HG03066 (cell line): ENCODE measurements at regions not wholly inside any gene's neighbourhood (a gene's known extent, or its start where the extent isn't known, plus 50 kb on each side); places are given as distances from the start of the nearest gene placed in this dataset.
"Not testable (repeated sequence)": the region's sequence is repeated elsewhere in the genome, so short reads cannot be mapped to it uniquely, and the experiment has no call there.

Experiments used
- ATAC-seq: cut with Tn5 transposase; IDR thresholded peaks from one replicate; pipeline ENCODE4 v1.9.1; 2021; ENCODE audit warnings: low read depth; ENCODE audit not compliant: unreplicated experiment

DNA sequence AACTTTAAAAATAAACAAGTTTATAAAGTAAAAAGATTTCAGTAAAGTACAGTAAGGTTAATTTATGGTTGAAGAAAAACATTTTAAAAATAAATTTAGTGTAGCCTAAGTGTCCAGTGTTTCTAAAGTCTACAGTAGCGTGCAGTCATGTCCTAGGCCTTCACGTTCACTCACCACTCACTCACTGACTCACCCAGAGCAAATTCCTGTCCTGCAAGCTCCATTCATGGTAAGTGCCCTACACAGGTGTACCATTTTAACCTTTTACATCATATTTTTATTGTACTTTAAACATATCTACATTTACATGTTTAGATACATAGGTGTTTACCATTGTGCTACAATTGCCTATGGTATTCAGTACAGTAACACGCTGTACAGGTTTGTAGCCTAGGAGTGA lies 81.4 kb downstream of the PRL start:
- not testable (repeated sequence) for ATAC-seq

DNA sequence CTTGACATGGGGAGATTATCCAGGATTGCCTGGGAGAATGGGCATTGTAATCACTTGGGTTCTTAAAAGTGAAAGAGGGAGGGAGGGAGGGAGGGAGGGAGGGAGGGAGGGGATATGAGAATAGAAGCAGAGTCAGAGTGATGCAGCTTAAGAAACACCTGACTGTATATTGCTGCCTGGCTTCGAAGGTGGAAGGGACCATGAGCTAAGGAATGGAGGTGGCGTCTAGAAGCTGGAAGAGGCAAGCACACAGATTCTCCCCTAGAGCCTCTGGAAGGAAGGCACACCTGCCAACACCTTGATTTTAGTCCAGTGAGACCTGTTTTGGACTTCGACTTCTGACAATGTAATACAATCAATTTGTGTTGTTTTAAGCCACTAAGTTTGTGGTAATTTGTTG lies 78.4 kb downstream of the PRL start:
- ATAC-seq = no peak

DNA sequence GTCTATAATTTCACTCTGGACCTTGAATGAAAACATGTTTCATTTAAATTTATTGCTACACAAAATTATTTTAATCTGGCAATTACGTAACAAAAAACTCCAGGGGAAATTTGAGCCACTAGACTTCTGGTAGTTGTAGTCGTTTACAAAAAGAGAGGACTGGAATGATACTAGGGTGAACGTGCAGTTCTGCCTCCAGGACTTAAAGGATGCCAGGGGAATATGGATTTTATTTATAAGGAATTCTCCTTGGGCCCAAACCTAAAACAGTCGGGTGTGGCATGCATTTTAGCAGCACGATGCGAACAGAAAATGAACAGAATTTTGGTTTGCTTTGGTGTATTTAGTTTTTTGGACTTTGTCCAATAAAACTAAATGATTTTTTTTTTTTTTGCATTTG lies 76.9 kb downstream of the PRL start:
- ATAC-seq = no peak

DNA sequence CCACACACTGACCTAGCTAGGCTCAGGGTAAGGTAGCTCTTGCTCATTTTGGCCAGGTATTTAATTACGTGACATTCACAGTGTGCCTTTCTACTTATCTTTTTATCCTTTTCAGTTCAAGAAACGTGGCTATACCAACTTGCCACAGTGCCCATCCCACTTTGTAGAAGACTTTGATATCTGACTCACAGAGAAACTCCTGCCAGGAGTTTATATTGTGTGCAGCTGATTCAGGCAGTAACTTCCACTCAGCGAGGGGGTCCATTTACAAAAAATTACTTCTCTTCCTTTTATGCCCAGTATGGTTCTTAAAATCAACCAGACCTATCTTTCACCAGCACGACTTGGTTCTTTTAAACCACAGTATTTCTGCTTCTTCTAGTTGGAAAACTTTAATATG lies 75.6 kb downstream of the PRL start:
- ATAC-seq = no peak

DNA sequence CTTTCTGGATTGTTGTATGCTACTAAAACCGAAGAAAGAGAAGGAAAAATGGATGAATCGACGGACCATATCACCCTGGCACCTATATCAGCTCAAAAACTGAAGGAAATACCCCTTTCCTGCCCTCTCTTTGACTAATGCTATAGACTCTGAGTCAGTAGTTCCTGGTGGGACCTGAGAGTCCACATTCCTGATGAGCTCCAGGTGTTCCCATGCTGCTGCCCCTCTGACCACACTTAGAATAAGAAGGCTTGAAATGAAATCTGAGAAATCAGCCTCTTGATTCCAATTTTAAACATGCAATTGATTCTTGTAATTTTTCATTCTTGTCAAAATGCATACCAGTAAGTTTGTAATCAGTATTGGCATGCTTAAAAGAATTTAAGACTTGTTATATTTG lies 75.2 kb downstream of the PRL start:
- ATAC-seq = no peak

DNA sequence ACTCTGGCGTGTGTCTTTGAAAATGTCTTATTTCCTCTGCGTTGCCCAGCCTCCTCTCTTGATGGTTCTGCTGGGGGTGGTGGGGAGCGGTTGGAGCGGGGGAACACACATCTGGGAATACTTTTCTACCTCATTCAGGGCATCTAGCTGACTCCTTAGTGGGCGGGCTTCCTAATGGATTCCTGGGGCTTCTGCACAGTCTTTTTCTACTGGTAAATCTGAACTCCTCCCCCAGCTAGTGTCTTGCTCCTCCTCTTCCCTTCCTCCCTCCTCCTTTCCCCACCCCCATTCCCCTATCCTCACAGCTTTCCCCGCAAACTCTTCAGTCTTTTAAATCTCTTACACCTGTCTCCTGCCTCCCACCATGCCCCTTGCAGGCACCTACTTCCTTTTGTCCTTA lies 74.4 kb downstream of the PRL start:
- ATAC-seq = no peak

DNA sequence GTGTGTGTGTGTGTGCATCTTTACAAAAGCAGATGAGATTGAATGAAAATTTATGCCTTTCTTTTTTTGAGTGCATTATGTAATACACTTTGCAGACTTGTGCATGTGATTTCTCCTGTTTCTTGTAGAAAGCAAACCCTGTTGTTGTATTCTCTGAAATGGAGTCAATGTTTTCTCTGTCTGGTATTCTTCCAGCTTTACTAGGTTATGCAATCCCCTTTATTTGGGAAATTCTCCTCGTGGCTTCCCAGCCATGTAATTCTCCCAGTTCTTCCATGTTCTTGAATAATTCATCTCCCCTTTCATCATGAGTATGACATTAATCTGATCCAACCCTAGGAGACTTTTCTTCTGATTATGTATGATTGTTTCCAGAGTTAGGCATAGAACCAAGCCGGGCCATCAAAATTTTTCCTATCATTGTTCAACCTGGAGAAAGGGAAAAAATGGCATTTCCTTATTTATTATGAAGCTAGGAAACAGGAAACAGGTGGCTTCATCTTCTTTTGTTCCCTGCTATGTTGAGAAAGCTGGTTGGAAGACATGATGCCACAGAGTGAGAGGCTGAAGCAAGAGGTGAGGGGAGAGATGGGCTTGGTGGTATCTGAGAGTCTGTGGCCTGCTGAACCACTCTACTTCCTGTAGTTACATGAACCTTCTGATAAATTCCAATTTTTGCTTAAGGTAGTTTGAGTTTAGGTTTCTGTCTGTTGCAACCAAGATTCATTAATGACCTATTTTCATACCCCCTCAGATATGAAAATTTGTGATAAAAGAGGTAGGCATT lies 68.8 kb downstream of the PRL start:
- ATAC-seq = no peak

DNA sequence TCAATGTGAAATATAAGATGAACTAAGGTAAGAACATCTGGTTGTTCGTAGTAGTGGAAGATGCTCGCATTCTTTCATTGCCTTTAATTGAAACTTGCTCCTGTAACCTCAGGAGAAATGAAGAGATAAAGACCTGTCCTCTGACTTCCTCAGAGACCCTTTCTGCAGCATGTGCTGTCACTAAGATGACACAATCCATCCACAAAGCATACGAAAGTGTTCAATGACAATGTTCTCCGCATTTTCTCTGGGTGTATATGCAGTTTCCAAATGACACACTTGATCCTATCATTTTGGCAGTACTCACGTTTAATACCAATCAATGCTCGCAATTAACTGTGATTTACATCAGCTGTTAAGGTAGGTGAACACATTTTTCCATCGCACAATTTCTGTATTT lies 65.8 kb downstream of the PRL start:
- ATAC-seq = no peak

DNA sequence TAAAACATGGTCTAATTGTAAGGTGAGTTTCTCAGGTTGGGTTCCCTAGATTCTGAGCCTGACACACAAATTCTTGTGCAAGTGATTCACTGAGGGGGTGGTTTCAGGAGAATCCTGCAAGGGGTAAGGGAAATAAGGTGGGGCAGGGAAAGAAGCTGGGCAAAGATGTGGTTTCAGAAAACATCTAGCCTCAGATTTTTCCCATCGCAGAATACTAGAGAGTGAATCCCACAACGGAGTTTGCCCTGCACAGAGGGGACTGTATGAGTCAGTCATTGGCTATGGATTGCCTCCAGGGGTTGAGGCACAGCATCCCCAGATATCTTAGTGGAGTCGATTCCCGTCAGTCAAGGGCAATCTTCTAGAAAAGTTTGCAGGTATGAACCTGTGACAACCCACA lies 65.2 kb downstream of the PRL start:
- no peak for ATAC-seq

DNA sequence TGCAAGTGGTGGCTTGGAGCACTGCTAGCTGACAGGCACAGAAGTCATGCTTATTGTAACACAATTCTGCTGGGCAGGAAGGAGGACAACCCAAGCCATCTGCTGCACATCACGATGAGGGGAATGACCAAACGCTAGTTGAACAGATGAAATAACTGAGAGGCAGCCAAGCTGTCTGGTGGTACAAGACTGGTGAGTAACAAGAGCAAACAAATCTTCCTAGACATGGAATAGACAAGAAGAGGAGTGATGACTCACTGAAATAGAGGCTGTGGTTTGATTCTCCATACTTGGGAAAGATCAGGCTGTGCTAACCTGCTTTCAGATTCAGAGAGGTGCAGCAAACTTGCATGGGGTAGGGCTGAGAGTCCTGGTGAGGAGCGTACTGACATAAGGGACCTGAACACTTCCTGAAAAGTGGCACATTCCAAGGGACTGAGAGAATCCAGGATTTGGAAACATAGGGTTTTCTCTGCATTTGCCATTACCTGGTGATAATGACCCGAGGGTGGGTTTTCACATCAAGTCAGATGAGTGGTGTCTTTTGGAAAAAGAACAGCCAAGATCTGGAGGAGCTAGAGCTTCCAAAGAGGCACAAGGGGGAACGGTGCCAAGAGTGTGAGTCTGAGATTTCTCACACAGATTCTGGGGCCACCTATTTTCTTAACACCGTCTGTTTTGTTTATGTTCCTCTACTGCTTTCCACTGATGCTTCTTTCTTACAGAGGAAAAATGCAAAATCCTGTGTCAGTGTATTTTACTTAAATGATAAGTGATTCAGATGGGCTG lies 60.0 kb downstream of the PRL start:
- ATAC-seq = no peak
